HG03103 (cell line): ENCODE measurements at regions not wholly inside any gene's neighbourhood (a gene's known extent, or its start where the extent isn't known, plus 50 kb on each side); places are given as distances from the start of the nearest gene placed in this dataset.
A peak's percentile ranks its signal among the peaks of the same experiment; 100 is the strongest.
"Not testable (repeated sequence)": the region's sequence is repeated elsewhere in the genome, so short reads cannot be mapped to it uniquely, and the experiment has no call there.

Experiments
- ATAC-seq: cut with Tn5 transposase; IDR thresholded peaks from one replicate; pipeline ENCODE4 v1.9.1; 2021; ENCODE audit warnings: low read depth; ENCODE audit not compliant: unreplicated experiment

- not testable (repeated sequence) for ATAC-seq
These were observed 144.0 kb downstream of the CCNG2 start for GRCh38 chr4:77300996-77301395.

- no peak for ATAC-seq
These were observed 148.8 kb downstream of the CCNG2 start for GRCh38 chr4:77305766-77306165.

- ATAC-seq, result no peak
These were observed 149.5 kb downstream of the CCNG2 start for GRCh38 chr4:77306496-77306895.

- ATAC-seq, result no peak
These were observed 151.8 kb downstream of the CCNG2 start for GRCh38 chr4:77308843-77309242.

GRCh38 chr4:77309496-77309895 is 152.5 kb downstream of the CCNG2 start:
- ATAC-seq, result no peak

GRCh38 chr4:77310931-77311330 is 153.9 kb downstream of the CCNG2 start:
- ATAC-seq, result no peak

- no peak for ATAC-seq
These were observed 157.7 kb downstream of the CCNG2 start for GRCh38 chr4:77314697-77315096.

- ATAC-seq, result no peak
These were observed 170.1 kb downstream of the CCNG2 start for GRCh38 chr4:77327151-77327550.

GRCh38 chr4:77332696-77333270 is 175.8 kb downstream of the CCNG2 start:
- ATAC-seq, result no peak

- no peak for ATAC-seq
These were observed 179.6 kb downstream of the CCNG2 start for GRCh38 chr4:77336411-77337142.

GRCh38 chr4:77342170-77342810 is 185.3 kb downstream of the CCNG2 start:
- no peak for ATAC-seq

GRCh38 chr4:77344001-77344400 is 187.0 kb downstream of the CCNG2 start:
- ATAC-seq, result no peak

GRCh38 chr4:77344784-77345183 is 187.8 kb downstream of the CCNG2 start:
- ATAC-seq, result no peak

- ATAC-seq, result no peak
These were observed 190.5 kb downstream of the CCNG2 start for GRCh38 chr4:77347351-77347966.

- no peak for ATAC-seq
These were observed 191.8 kb downstream of the CCNG2 start for GRCh38 chr4:77348815-77349214.

GRCh38 chr4:77349364-77349763 is 192.4 kb downstream of the CCNG2 start:
- no peak for ATAC-seq

GRCh38 chr4:77349796-77350195 is 192.8 kb downstream of the CCNG2 start:
- no peak for ATAC-seq

- ATAC-seq, result no peak
These were observed 195.2 kb downstream of the CCNG2 start for GRCh38 chr4:77352192-77352591.

- ATAC-seq, result peak; percentile 70
These were observed 196.8 kb downstream of the CCNG2 start for GRCh38 chr4:77353724-77354315.

- ATAC-seq, result no peak
These were observed 197.5 kb downstream of the CCNG2 start for GRCh38 chr4:77354550-77354949.

- no peak for ATAC-seq
These were observed 198.7 kb downstream of the CCNG2 start for GRCh38 chr4:77355731-77356130.
